ENCODE measurements at regions not wholly inside any gene's neighbourhood (a gene's known extent, or its start where the extent isn't known, plus 50 kb on each side); places are given as distances from the start of the nearest gene placed in this dataset.

DNA sequence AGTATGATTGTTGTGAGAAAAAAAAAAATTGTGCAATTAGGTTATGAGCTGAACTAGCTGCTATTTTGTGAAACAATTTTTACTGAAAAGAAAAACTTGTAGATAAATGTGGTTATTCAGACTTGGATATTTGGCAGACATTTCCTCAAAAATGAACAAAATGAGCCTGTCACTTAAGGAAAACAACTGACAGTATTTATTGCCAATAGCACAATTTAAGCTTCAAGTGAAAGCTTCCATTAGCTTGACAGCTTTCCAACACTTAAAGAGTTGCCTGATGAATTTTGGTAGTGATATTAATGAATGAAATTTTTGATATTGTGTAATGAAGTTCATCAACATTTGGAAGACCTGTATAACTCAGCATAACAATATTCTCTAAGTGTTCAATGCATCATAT, 116.1 kb upstream of the RGS1 start:
- TF ChIP-seq, protein P1, sequence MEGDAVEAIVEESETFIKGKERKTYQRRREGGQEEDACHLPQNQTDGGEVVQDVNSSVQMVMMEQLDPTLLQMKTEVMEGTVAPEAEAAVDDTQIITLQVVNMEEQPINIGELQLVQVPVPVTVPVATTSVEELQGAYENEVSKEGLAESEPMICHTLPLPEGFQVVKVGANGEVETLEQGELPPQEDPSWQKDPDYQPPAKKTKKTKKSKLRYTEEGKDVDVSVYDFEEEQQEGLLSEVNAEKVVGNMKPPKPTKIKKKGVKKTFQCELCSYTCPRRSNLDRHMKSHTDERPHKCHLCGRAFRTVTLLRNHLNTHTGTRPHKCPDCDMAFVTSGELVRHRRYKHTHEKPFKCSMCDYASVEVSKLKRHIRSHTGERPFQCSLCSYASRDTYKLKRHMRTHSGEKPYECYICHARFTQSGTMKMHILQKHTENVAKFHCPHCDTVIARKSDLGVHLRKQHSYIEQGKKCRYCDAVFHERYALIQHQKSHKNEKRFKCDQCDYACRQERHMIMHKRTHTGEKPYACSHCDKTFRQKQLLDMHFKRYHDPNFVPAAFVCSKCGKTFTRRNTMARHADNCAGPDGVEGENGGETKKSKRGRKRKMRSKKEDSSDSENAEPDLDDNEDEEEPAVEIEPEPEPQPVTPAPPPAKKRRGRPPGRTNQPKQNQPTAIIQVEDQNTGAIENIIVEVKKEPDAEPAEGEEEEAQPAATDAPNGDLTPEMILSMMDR (IDR thresholded peaks at IDR 0.05): no peak
- TF ChIP-seq POLR2A (IDR thresholded peaks at IDR 0.05): no peak

Data from heart left ventricle (tissue), 13 donors.